ENCODE measurements at regions not wholly inside any gene's neighbourhood (a gene's known extent, or its start where the extent isn't known, plus 50 kb on each side); places are given as distances from the start of the nearest gene placed in this dataset.

DNA sequence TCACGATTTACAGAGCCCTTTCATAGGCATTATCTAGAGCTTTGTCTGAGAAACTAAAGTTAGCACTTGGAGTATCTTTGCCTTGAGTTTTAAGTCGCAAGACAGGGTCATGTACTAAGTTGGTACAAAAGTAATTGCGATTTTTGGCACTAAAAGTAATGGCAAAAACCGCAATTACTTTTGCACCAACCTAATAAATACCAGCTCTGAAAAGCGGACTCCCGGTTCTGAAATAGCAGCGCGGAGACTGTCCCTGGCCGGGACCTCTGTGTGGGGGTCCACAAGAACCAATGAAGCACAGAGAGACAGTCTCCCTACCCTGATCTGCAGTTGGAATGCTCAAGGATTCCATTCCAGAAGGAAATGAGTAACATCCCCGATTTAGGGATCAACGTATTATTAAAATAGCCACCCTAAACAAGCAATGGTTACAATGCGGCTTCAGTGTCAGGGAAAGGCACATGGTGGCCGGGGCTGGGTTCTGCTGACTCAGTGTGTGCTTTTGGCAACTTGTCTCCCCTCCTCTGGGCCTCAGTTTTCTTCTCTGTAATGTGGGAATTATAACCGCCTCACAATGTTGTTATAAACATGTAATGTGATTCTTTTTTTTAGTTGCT, 150.3 kb upstream of the MCTP2 start (continued):
- TF ChIP-seq RELA (CRISPR knock-in tag; IDR thresholded peaks at IDR 0.05; ENCODE audit: borderline replicate concordance) (no peak), SOX15 (CRISPR knock-in tag; IDR thresholded peaks at IDR 0.05) (no peak)
- TF ChIP-seq, protein P1, sequence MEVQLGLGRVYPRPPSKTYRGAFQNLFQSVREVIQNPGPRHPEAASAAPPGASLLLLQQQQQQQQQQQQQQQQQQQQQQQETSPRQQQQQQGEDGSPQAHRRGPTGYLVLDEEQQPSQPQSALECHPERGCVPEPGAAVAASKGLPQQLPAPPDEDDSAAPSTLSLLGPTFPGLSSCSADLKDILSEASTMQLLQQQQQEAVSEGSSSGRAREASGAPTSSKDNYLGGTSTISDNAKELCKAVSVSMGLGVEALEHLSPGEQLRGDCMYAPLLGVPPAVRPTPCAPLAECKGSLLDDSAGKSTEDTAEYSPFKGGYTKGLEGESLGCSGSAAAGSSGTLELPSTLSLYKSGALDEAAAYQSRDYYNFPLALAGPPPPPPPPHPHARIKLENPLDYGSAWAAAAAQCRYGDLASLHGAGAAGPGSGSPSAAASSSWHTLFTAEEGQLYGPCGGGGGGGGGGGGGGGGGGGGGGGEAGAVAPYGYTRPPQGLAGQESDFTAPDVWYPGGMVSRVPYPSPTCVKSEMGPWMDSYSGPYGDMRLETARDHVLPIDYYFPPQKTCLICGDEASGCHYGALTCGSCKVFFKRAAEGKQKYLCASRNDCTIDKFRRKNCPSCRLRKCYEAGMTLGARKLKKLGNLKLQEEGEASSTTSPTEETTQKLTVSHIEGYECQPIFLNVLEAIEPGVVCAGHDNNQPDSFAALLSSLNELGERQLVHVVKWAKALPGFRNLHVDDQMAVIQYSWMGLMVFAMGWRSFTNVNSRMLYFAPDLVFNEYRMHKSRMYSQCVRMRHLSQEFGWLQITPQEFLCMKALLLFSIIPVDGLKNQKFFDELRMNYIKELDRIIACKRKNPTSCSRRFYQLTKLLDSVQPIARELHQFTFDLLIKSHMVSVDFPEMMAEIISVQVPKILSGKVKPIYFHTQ (CRISPR knock-in tag; IDR thresholded peaks at IDR 0.05), result no peak
- TF ChIP-seq, protein P2, sequence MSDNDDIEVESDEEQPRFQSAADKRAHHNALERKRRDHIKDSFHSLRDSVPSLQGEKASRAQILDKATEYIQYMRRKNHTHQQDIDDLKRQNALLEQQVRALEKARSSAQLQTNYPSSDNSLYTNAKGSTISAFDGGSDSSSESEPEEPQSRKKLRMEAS (CRISPR knock-in tag; IDR thresholded peaks at IDR 0.05), result no peak

DNA sequence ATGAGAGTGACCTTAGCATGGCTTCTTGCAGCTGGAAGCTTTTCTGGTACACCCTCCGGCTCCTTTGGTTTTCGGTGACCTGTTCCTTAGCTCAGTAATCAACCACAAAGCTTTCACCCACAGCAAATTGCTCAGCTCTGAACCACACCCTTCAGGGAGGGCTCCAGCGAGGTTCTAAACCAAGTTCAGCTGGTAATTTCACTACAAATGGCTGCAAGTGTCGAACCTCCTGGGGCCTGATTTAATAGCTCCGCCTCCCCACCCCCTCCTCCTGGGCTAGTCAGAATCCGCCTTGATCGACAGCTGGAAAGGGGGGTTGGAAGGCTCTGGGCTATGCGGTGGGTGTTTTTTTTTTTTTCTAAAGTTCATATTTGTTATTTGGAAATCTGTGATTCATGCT, 150.9 kb upstream of the MCTP2 start:
- ChIA-PET CTCF (interaction anchor here (0.8 to 2.1 kb wide), 3 partner anchors 39 to 88 kb away, joined by 3 to 14 read pairs (median 4); no protein-coding TSS in a partner anchor), POLR2A (interaction anchor here (0.6 kb wide), 1 partner anchor 604 kb away, joined by 3 read pairs; no protein-coding TSS in a partner anchor)
- TF ChIP-seq NR3C1 (CRISPR knock-in tag; conservative IDR thresholded peaks at IDR 0.05; ENCODE audit: low read depth) (no peak), CREM (CRISPR knock-in tag; IDR thresholded peaks at IDR 0.05) (no peak), SMAD4 (CRISPR knock-in tag; IDR thresholded peaks at IDR 0.05) (no peak), FOXK1 (CRISPR knock-in tag; IDR thresholded peaks at IDR 0.05) (no peak), ZNF121 (CRISPR knock-in tag; IDR thresholded peaks at IDR 0.05) (no peak), ZNF138 (CRISPR knock-in tag; conservative IDR thresholded peaks at IDR 0.05) (no peak), PRRX2 (CRISPR knock-in tag; IDR thresholded peaks at IDR 0.05) (no peak), GABPB1 (CRISPR knock-in tag; IDR thresholded peaks at IDR 0.05) (no peak), CREB1 (CRISPR knock-in tag; IDR thresholded peaks at IDR 0.05) (no peak)
- TF ChIP-seq, protein P3, sequence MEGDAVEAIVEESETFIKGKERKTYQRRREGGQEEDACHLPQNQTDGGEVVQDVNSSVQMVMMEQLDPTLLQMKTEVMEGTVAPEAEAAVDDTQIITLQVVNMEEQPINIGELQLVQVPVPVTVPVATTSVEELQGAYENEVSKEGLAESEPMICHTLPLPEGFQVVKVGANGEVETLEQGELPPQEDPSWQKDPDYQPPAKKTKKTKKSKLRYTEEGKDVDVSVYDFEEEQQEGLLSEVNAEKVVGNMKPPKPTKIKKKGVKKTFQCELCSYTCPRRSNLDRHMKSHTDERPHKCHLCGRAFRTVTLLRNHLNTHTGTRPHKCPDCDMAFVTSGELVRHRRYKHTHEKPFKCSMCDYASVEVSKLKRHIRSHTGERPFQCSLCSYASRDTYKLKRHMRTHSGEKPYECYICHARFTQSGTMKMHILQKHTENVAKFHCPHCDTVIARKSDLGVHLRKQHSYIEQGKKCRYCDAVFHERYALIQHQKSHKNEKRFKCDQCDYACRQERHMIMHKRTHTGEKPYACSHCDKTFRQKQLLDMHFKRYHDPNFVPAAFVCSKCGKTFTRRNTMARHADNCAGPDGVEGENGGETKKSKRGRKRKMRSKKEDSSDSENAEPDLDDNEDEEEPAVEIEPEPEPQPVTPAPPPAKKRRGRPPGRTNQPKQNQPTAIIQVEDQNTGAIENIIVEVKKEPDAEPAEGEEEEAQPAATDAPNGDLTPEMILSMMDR (IDR thresholded peaks at IDR 0.05), result no peak
- TF ChIP-seq, protein P4, sequence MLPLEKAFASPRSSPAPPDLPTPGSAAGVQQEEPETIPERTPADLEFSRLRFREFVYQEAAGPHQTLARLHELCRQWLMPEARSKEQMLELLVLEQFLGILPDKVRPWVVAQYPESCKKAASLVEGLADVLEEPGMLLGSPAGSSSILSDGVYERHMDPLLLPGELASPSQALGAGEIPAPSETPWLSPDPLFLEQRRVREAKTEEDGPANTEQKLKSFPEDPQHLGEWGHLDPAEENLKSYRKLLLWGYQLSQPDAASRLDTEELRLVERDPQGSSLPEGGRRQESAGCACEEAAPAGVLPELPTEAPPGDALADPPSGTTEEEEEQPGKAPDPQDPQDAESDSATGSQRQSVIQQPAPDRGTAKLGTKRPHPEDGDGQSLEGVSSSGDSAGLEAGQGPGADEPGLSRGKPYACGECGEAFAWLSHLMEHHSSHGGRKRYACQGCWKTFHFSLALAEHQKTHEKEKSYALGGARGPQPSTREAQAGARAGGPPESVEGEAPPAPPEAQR (CRISPR knock-in tag; IDR thresholded peaks at IDR 0.05), result no peak
- TF ChIP-seq, protein P5, sequence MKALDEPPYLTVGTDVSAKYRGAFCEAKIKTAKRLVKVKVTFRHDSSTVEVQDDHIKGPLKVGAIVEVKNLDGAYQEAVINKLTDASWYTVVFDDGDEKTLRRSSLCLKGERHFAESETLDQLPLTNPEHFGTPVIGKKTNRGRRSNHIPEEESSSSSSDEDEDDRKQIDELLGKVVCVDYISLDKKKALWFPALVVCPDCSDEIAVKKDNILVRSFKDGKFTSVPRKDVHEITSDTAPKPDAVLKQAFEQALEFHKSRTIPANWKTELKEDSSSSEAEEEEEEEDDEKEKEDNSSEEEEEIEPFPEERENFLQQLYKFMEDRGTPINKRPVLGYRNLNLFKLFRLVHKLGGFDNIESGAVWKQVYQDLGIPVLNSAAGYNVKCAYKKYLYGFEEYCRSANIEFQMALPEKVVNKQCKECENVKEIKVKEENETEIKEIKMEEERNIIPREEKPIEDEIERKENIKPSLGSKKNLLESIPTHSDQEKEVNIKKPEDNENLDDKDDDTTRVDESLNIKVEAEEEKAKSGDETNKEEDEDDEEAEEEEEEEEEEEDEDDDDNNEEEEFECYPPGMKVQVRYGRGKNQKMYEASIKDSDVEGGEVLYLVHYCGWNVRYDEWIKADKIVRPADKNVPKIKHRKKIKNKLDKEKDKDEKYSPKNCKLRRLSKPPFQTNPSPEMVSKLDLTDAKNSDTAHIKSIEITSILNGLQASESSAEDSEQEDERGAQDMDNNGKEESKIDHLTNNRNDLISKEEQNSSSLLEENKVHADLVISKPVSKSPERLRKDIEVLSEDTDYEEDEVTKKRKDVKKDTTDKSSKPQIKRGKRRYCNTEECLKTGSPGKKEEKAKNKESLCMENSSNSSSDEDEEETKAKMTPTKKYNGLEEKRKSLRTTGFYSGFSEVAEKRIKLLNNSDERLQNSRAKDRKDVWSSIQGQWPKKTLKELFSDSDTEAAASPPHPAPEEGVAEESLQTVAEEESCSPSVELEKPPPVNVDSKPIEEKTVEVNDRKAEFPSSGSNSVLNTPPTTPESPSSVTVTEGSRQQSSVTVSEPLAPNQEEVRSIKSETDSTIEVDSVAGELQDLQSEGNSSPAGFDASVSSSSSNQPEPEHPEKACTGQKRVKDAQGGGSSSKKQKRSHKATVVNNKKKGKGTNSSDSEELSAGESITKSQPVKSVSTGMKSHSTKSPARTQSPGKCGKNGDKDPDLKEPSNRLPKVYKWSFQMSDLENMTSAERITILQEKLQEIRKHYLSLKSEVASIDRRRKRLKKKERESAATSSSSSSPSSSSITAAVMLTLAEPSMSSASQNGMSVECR (CRISPR knock-in tag; IDR thresholded peaks at IDR 0.05; ENCODE audit: borderline replicate concordance), result no peak
- H3K27me3 Mint-ChIP-seq (ENCODE audit: low read depth), result no peaks in the 10 kb centered on the region
- ATAC-seq (peak; percentile 81), DNase-seq (ENCODE audit: low spot score) (peak; percentile 23)
- peaks cover 13% of the 10 kb centered on the region for H3K4me1 Mint-ChIP-seq
- H3K36me3 Mint-ChIP-seq, result no peaks in the 10 kb centered on the region
- H3K4me3 Mint-ChIP-seq, result no peak overlapping the region
- no peaks in the 10 kb centered on the region for H3K9me3 Mint-ChIP-seq
- H3K27ac Mint-ChIP-seq, result no peak overlapping the region
